GM21423 (cell line): ENCODE measurements at regions not wholly inside any gene's neighbourhood (a gene's known extent, or its start where the extent isn't known, plus 50 kb on each side); places are given as distances from the start of the nearest gene placed in this dataset.

Experiments used
- ATAC-seq: cut with Tn5 transposase; IDR thresholded peaks from one replicate; pipeline ENCODE4 v1.9.1; 2021; ENCODE audit warnings: mild to moderate bottlenecking, moderate library complexity; ENCODE audit not compliant: unreplicated experiment

DNA sequence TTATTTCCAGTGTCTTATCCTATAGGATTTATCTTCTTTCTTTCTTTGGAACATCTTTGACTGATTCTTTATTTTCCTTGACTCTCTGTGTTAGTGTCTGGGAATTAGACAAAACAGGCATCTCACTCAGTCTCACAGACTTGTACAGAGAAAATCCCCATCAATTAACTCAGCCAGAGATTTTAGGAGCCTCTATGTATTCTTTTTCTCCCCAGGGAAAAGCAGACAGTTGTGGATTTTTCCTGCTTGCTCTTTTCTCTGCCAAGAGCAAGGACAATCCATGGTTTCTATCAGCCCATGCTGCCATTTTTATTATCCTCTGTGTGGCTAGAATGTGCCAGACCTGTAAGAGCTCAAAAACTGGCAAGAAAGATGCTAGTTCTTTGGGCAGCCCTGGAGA, 595.1 kb downstream of the SNAPC1 start:
- no peak for ATAC-seq

DNA sequence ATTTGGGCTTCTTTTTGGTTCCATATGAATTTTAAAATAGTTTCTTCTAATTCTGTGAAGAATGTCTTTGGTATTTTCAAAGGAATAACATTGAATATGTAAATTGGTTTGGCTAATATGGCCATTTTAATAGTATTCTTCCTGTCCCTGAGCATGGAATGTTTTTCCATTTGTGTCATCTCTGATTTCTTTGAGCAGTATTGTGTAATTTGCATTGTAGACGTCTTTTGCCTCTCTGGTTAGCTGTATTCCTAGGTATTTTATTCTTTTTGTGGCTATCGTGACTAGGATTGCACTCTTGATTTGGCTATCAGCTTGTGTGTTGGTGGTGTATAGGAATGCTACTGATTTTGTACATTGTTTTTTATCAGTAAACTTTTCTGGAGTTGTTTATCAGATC, 601.9 kb downstream of the SNAPC1 start:
- no peak for ATAC-seq

DNA sequence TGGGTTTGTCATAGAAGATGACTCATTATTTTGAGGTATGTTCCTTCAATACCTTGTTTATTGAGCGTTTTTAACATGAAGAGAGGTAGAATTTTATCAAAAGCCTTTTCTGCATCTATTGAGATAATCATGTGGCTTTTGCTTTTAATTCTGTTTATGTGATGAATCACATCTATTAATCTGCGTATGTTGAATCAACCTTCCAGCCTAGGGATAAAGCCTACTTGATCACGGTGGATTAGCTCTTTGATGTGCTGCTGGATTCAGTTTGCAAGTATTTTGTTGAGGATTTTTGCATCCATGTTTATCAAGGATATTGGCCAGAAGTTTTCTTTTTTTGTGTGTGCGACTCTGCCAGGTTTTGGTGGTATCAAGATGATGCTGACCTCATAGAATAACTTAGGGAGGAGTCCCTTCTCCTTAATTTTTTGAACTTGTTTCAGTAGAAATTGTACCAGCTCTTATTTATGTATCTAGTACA, 602.6 kb downstream of the SNAPC1 start:
- ATAC-seq = no peak

DNA sequence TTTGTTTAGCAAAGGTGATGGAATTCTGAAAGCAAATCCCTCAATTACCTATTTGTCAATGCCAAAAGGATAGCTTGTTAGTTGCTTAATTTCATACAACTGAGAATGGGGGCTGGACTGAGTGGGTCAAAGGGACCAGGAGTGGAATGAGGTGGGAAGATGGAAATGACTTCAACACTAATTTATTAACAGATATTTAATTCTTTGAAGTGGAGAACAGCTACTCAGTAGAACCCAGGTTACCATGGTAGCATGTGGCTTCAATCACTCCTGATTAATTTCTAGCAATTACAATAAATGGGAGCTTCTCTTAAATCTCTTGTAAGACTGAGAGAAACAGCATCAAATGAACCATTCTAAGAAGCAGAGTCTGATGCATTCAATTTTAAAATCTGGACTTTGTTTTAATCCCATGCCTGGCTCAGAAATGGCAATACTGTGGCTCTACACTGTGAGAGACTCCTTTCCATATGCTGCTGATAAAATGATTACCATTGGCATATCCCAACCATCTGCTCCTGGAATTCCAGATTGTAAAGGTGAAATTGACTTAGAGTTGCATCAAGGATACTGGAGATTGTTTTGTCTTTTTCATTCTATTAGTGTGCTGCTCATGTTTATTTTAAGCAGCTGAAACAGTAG, 607.8 kb downstream of the SNAPC1 start:
- no peak for ATAC-seq

DNA sequence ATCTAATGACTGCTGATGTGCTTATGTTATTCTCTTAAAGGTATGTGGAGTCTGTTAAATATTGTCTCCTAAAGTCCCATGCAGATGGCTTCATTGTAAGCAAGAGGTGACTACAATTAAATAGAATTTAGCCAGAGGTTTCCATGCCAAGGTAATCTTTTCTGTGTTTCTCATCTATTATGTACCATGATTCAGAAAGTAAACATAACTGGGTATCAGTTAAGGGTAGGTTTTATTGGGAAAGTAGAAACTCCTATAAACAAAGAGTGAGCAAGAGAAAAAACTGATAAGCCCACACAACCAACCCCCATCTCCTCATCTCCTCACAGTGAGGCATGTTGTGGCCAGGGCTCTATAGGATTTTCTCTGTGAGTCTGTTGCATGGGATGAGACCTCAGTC, 611.7 kb downstream of the SNAPC1 start:
- ATAC-seq = no peak

DNA sequence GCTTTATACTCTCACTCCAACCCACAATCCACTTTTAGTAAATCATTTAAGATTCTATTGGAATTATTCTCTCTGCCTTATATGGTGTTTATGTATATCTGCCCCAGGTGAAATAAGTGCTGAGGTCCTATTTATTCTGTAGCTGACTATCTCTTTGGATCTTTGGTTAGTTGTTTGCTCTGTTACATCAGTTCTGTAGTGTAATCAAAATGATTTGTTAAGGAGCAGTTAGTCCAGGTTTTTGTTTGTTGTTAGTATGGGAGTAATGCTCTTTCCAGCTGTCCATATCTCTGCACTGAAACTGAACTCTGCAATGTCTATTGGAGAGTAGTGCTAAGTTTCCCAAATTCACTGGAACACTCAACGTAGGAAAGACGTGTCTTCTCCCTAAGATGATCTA, 615.8 kb downstream of the SNAPC1 start:
- no peak for ATAC-seq

DNA sequence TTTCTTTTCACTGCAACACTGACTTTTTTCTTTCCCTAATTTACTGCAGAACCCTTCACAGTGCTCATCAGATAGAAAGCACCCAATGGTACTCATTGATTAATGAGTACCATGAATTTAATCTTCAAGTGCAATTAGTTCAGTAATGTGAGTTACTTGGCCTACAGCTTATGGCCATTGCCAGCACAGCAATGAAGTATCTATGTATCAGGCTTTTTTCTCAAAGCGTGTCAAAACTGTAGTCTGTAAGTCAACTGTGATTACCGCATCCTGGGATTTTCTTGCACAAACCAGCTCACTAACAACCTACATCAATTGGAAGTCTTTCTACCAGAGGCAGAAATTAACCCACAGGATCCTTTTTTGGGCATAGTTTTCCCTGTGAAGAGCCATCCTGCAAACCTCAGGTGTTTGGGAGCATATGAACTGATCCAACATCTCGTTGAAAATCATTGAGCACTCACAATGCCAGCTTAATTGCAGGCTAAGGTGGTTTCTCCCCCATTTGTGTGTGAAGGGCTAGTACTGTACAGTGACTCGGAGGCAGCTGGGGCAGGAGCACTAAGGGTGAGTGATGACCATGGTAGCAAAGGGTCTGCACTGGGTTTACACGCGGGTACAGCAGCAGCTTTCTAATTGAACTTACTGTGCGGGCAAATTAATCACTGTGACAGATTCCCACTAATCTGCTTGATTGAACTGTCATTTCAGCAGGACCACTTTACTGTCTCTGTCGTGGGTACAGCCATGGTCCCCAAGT, 619.3 kb downstream of the SNAPC1 start:
- ATAC-seq = no peak

DNA sequence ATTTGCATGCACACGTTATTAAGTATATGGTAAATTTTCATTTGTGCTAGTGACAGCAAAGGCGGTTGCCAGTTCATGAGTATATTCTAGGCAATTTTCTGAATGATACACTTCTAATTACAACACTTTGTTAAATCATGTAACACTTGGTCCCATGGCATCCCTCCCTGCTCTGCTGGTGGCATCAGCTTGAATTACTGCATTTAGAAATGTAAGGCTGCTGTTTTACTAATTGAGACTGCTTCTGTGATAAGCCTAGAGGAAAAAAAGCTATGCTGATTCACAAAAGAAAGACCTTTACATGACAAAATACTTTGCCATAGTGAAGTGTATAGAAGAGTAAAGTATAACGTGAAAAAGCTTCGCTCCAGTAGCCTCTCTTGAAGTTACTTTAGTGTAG, 636.1 kb downstream of the KCNH5 start:
- no peak for ATAC-seq

DNA sequence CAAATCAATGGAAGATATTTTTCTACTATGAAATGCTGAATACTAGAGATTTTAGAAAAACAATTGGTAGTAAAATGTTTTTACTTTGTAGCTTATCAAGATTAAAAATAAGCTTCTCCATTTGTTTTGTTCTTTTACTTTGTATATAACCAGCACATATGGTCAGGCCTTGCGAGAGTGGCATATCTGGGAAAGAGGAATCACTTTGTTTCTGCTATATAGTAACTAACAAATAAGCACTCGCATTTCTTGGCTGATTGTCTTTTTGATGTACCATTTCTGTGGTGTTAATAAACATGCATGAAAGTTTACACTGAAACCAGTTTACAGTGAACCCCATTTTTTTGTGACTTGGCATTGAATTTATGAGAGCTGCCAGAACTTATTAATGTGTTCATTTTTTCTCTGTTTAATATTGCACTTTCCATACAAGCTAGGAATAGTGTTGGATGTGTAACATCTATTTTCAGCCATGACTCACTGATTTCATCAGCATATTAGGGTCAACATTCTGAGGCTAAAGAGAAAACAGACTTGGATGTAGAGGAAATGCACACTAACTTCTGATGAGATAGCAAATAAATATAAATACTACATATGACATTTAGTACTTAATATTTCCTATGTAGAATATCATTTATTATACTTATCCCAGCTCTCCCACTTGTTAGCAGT, 635.5 kb downstream of the KCNH5 start:
- no peak for ATAC-seq

DNA sequence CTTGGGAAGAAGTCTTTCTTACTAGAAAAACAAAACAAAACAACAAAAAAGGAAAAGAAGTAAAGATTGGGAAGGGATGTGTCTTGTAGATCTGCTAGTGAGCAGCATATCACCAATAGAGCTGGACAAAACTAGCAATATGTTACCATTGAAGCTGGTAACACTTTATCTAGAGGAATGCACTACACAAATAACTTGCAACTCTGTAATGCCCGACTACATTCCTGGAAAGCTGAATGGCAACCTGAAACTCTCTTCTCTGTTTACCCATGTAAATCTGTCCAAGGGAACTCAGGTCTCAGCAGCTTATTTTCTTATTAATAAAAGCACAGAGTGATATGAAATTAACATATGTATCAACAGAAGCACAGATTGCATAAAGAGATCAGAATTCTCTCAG, 624.4 kb downstream of the KCNH5 start:
- ATAC-seq = no peak

DNA sequence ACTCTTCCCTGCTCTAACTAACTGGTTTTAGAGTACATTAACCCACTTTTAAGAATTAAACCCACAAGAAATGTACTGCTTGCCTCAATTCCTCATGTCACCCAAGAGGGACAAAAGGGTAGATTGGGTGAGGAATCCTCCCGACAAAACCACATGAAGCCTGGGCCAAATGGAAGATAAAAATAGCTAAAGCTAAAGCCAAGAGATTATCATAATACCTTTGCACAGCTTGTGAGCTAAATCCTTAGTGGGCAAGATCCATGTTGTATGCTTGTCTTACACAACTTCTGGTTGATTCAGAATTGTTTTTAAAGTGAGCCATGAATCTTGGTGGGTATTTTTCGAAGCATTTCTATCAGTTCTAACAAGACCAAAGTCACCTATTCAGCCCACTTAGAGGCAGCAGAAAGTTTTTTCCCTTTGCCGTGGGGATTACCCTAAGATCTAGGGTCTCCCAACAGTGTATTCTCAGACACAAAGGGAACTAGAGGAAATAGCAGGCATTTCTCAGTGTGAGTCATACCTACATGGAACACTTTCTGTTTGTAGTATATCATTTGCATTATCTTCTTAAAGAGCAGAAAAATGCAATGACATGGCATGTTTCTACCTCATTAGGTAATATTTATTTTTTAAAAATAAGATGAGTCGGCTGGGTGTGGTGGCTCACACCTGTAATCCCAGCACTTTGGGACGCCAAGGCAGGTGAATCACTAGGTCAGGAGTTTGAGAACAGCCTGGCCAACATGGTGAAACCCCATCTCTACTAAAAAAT, 616.6 kb downstream of the KCNH5 start:
- no peak for ATAC-seq

DNA sequence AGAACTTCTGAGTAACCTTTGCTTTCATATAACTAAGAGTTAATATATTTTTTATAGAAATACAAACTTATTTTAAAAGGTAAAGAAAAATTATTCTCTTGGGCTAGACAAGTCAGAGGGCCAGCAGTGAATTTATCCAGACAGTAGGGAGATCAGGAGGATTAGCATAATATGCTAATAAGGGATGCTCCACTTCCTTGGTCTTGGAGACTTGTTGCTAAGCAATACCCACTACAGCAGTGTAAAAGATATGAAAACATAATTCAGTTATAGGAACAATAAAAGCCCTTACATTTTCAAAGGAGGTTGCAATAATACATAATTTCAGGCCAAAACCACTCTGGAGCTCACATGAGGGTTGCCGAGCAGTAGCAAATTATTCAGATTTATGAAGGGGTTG, 615.6 kb downstream of the KCNH5 start:
- no peak for ATAC-seq

DNA sequence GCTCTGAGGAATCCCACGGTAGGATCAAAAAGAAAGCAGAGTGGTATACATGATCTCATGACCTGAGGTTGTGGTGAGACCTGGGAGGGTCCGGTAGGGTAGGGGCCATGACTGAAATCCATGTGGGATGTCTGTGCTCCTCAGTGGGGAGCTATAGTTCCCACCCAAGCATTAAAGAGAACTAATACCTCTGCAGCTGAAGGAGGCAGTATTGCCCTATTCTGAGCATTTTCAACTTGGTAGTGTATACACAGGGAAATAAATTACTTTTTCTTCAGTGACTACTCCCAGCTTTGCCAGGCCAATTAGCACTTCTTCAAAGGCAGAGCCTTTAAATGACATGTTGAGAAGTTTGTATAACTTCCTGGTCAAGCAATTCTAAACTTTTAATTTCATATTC, 613.8 kb downstream of the KCNH5 start:
- no peak for ATAC-seq

DNA sequence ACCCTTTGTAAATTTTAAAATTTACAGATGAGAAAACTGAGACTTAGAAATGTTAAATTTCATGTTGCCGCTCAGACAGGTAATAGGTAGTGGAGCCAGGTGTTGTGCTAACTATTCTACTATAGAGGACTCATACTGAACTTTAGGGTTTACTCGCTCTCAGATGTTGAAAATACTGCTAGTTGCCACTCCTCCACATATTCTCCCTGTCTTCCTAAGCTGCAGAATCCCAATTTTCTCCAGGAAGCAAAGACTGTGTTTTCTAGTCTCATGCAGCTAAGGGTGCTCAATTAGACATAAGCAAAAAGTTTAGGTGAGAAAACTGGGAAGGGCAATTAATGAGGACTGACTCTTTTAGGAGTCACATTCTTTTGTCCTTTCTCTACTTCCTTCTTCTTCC, 612.3 kb downstream of the KCNH5 start:
- ATAC-seq = no peak

DNA sequence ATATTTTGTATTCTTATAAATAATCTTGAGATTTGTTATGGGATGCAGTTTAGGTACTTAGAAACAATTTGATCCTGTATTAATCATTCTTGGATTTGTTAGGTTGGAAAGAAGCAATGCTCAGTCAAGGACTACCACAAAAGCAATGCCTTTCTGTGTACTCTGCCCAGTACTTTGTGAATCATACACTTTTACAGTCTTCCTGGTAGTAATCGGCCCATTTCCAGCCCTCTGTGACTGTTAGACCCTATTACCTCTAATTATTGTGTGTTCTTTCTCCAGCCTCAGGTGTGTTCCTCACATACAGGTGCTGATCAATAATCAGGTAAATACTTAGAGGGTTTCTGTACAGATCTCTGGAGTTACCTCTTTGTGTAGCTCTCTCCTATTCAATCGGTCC, 609.0 kb downstream of the KCNH5 start:
- ATAC-seq = no peak

DNA sequence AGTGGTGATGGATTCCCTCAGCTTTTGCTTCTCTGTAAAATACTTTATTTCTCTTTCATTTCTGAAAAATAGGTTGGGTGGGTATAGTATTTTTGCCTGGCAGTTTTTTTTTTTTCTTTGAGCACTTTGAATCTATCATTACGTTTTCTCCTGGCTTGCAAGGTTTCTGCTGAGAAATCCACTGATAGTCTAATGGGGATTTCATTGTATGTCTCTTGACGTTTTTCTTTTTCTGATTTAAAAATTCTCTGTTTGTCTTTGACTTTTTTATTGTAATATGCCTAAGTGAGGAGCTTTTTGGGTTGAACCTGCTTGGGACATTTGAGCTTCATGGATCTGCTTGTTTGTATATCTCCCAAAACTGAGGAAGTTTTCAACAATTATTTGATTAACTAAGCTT, 606.0 kb downstream of the KCNH5 start:
- no peak for ATAC-seq

DNA sequence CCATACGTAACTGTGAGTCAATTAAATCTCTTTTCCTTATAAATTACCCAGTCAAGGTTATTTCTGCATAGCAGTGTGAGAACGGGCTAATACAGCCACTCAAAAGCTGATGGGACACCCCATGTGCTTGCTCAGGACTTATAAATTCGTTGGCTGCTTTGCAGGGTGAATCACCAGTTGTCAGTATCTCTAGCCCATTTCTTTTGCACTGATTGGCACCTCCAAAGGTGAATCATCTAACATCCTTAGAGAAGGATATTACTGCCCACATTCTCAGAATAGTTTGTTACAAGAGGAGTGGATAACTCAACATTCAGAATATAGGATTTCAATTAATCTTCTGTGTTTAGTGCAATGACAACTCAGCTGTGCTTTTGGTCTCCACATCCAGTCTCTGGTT, 601.5 kb downstream of the KCNH5 start:
- no peak for ATAC-seq

DNA sequence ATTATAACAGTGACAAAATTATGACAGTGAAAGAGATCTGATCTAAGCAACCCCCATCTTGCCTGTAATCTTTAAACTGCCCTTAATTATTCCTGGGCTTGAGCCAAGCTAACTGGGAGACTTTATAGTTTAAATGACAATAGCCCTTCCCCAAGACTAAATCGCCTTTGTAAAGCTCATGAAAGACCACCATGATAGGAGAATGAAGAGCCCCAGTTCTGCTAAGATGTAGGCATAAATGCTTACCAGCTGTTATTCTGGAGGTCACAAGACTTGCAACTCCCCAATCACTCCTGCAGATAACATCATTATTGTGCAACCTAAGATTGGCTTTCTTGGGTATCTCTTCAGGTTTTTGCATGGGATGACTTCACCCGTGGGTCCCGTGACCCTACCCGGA, 599.7 kb downstream of the KCNH5 start:
- no peak for ATAC-seq

DNA sequence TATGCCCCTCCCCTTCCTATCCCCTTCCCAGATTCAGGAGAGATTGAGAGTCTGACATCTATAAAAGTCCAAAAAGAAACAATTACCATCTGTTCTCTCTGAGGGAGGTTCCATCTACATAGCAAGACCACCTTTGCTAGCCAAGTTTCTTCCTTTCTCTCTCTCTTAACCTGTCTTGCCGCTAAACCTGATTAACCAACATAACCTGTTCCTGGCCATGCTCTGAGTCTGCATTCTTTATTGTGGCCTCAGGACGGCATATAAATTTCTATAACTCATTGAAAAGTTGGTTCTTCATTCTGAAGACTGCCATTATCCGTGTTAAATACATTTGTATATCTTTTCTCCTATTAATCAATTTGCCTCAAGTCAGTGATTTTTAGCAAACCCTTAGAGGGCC, 594.0 kb downstream of the KCNH5 start:
- ATAC-seq = no peak

DNA sequence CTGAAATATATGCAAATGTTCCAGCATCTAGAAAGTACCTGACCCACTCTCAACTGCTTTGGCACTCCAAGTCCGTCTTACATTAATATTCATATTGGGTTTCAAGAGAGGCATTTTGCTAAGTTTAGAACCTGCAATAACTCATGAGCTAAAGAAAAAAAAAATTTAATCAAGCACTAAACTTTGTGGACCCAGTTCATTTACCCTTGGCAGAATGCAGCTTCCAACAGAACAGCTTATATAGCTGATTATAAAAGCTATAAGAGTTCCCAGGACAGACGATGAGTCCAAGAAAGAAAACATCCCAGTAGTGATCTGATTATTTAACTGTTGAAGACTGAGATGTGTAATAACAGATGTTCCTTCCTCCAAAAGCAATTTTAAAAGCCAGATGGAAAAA, 592.0 kb downstream of the KCNH5 start:
- no peak for ATAC-seq

DNA sequence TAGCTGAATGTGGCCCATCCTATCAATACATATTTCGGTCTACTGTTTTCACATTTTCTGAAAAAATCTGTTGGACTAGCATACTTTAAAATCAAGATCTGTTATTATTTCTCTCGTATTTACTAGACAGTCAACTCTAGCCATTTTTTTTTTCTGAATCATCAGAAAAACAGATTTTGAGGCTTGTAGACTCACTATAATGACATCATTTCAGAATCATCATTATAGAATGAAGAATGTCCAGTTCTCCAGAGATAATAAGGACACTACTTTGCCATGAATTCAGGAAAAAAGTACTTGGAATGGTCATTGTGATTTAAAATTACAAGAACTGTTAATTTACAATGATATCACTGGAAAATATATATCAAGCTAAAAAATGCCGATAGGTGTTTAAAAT, 589.8 kb downstream of the KCNH5 start:
- ATAC-seq = no peak
